ENCODE measurements at regions not wholly inside any gene's neighbourhood (a gene's known extent, or its start where the extent isn't known, plus 50 kb on each side); places are given as distances from the start of the nearest gene placed in this dataset.
A peak's percentile ranks its signal among the peaks of the same experiment; 100 is the strongest.

DNA sequence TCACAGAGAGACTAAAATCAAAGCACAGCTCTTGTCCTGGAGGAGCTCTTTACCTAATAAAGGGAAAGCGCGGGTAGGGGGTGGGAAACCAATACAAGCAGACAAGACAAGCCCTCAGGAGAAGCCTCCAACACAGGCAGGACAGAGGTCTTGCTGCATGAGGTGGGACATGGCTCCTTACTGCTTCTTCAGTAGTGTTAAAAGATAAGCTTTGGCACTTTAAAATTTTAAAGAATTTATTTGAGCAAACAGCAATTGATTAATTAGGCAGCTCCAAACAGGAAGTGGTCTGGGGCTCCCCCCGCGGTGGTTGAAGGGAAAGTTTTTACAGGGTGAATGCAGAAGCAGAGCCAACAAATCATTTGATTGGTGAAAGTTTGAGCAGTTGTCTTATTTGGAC is 50.3 kb upstream of the MACC1 start:
- DNase-seq (ENCODE audit: extremely low read depth, insufficient read length), result no peak
- Histone ChIP-seq H3K36me3 (ENCODE audit: control insufficient read depth, insufficient read depth, low read length) (no peaks in the 10 kb centered on the region), H3K27me3 (replicated peaks; ENCODE audit: control insufficient read depth, insufficient read depth, low read length) (no peaks in the 10 kb centered on the region), H3K4me3 (replicated peaks; ENCODE audit: low read depth, low read length) (no peak overlapping the region)
- TF ChIP-seq, protein P1, sequence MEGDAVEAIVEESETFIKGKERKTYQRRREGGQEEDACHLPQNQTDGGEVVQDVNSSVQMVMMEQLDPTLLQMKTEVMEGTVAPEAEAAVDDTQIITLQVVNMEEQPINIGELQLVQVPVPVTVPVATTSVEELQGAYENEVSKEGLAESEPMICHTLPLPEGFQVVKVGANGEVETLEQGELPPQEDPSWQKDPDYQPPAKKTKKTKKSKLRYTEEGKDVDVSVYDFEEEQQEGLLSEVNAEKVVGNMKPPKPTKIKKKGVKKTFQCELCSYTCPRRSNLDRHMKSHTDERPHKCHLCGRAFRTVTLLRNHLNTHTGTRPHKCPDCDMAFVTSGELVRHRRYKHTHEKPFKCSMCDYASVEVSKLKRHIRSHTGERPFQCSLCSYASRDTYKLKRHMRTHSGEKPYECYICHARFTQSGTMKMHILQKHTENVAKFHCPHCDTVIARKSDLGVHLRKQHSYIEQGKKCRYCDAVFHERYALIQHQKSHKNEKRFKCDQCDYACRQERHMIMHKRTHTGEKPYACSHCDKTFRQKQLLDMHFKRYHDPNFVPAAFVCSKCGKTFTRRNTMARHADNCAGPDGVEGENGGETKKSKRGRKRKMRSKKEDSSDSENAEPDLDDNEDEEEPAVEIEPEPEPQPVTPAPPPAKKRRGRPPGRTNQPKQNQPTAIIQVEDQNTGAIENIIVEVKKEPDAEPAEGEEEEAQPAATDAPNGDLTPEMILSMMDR (IDR thresholded peaks at IDR 0.05; ENCODE audit: insufficient read depth, low read length, poor library complexity, severe bottlenecking), result no peak

DNA sequence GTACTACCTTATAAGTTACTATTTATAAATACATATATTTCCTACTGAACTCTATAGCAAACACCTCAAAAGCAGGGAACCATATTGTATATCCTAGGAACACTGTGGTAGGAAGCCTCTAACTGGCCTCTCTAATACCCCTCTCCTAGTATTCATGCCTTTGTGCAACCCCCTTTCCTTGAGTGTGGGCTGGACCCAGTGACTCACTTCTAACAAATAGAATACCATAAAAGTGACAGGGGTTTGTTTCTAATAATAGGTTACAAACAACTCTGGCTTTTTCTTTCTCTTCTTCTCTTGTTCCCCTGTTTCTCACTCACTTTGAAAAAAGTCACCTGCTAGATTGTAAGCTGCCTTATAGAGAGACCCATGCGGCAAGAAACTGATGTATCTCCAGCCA is 51.6 kb upstream of the MACC1 start:
- Histone ChIP-seq H3K27me3 (replicated peaks; ENCODE audit: control insufficient read depth, insufficient read depth, low read length) (no peaks in the 10 kb centered on the region), H3K4me3 (replicated peaks; ENCODE audit: low read depth, low read length) (no peak overlapping the region), H3K36me3 (ENCODE audit: control insufficient read depth, insufficient read depth, low read length) (no peaks in the 10 kb centered on the region)
- no peak for DNase-seq (ENCODE audit: extremely low read depth, insufficient read length)
- TF ChIP-seq, protein P1 (IDR thresholded peaks at IDR 0.05; ENCODE audit: insufficient read depth, low read length, poor library complexity, severe bottlenecking), result no peak

DNA sequence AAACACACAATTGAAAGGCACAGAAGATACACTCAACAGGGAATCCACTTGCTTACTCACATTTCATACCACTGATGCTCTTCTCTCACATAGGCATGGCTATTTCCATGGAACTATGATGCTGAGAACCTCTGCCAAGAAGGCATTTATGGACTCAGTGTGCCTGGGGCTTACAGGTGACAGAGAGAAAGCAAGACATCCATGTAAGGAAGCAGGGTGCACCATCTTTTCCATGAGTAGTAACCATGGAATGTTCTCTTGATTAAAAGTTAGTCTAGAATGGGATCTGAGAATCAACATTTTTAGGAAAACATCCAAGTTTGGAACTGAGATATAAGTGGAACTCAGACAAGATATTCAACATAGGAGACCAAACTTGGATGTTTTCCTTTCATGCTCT is 52.5 kb upstream of the MACC1 start:
- Histone ChIP-seq H3K36me3 (ENCODE audit: control insufficient read depth, insufficient read depth, low read length) (no peaks in the 10 kb centered on the region), H3K4me3 (replicated peaks; ENCODE audit: low read depth, low read length) (no peak overlapping the region)
- no peak for DNase-seq (ENCODE audit: extremely low read depth, insufficient read length)

DNA sequence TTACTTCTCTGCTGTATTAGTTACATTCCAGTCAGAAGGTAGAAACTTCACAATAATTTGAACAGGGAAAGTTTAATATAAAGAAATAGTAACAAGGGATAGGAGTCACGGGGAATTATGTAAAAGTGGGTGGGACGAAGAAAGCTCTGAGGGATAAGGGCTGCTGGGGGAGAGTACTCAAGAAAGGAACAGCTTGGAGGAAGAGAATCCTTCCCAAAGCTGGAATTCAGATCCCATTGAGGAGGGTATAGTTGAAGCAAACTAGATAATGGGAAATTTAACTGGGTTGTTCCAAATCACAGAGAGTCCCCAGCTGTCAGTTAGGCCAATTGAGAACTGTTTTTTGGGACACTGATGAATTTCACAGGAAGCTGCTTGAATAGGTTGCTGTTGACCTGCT is 53.2 kb upstream of the MACC1 start:
- Histone ChIP-seq H3K4me3 (replicated peaks; ENCODE audit: low read depth, low read length) (peak overlapping the region; percentile 5; the same call in 1 of the 2 replicates), H3K36me3 (ENCODE audit: control insufficient read depth, insufficient read depth, low read length) (no peaks in the 10 kb centered on the region), H3K27me3 (replicated peaks; ENCODE audit: control insufficient read depth, insufficient read depth, low read length) (no peaks in the 10 kb centered on the region)
- DNase-seq (ENCODE audit: extremely low read depth, insufficient read length), result no peak
- TF ChIP-seq, protein P1 (IDR thresholded peaks at IDR 0.05; ENCODE audit: insufficient read depth, low read length, poor library complexity, severe bottlenecking), result no peak

More for the DNA sequence above, 52.5 kb upstream of the MACC1 start:
- TF ChIP-seq, protein P1 (IDR thresholded peaks at IDR 0.05; ENCODE audit: insufficient read depth, low read length, poor library complexity, severe bottlenecking), result no peak
- H3K27me3 ChIP-seq (replicated peaks; ENCODE audit: control insufficient read depth, insufficient read depth, low read length), result no peaks in the 10 kb centered on the region

DNA sequence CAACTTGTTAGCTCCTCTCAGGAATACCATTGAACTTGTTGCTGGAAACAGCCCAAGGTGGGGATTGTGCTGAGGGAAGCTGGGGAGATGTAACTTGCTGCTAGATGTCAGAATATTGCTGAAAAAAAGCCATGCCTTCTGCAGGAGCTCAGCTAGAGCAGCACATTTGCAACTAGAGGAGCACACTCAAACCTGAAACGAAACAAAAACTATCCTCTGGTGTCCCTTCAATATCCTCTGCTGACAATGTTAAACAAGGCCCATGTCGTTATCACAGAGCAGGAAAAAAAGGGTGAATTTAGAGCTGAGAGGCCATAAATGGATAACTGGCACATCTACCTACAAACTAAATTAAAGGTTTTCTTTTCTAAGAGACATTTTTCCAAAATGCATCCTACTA is 53.7 kb upstream of the MACC1 start:
- H3K27me3 ChIP-seq (replicated peaks; ENCODE audit: control insufficient read depth, insufficient read depth, low read length), result no peaks in the 10 kb centered on the region
- DNase-seq (ENCODE audit: extremely low read depth, insufficient read length), result no peak
- TF ChIP-seq, protein P1 (IDR thresholded peaks at IDR 0.05; ENCODE audit: insufficient read depth, low read length, poor library complexity, severe bottlenecking), result no peak
- no peaks in the 10 kb centered on the region for H3K36me3 ChIP-seq (ENCODE audit: control insufficient read depth, insufficient read depth, low read length)
- H3K4me3 ChIP-seq (replicated peaks; ENCODE audit: low read depth, low read length), result peak overlapping the region; percentile 5; the same call in 1 of the 2 replicates

DNA sequence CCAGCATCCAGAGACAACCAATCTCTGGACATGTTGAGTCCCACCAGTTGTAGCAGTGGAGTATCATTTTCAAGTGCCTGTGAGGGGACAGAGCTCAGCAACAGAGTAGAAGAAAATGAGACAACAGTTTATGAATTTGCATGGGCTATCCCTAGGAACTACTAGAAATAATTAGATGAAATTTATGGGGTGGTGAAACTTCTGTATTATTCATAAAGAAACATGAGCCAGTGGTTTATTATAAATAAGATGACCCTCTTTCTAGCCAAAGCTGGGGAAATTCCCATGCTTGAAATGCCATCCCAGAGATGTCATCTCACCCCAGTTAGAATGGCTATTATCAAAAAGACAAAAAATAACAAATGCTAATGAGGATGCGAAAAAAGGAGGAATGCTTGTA is 55.1 kb upstream of the ITGB8 start:
- TF ChIP-seq, protein P1 (IDR thresholded peaks at IDR 0.05; ENCODE audit: insufficient read depth, low read length, poor library complexity, severe bottlenecking), result no peak
- no peaks in the 10 kb centered on the region for H3K36me3 ChIP-seq (ENCODE audit: control insufficient read depth, insufficient read depth, low read length)
- DNase-seq (ENCODE audit: extremely low read depth, insufficient read length), result no peak

More for the DNA sequence above, 55.1 kb upstream of the ITGB8 start:
- Histone ChIP-seq H3K27me3 (replicated peaks; ENCODE audit: control insufficient read depth, insufficient read depth, low read length) (no peaks in the 10 kb centered on the region), H3K4me3 (replicated peaks; ENCODE audit: low read depth, low read length) (no peak overlapping the region)

Data from GM06990 (cell line).